ENCODE measurements at regions not wholly inside any gene's neighbourhood (a gene's known extent, or its start where the extent isn't known, plus 50 kb on each side); places are given as distances from the start of the nearest gene placed in this dataset.

- TF ChIP-seq CTCF (IDR thresholded peaks at IDR 0.05) (no peak), POLR2A (IDR thresholded peaks at IDR 0.05) (no peak)
Observed at GRCh38 chr11:80048513-80048912, 607.7 kb upstream of the TENM4 start.

Data from heart left ventricle (tissue), 13 donors.